NT2/D1 (cell line): ENCODE measurements at regions not wholly inside any gene's neighbourhood (a gene's known extent, or its start where the extent isn't known, plus 50 kb on each side); places are given as distances from the start of the nearest gene placed in this dataset.

Experiments used
- DNase-seq: peaks from one replicate; pipeline ENCODE4 v3.0.0-alpha.2; 2011; ENCODE audit warnings: low read depth, low spot score
- H3K27me3 ChIP-seq: 2 replicates; pipeline ENCODE4 v1.6.0; 2011; ENCODE audit warnings: mild to moderate bottlenecking; ENCODE audit not compliant: insufficient read length, insufficient read depth
- H3K36me3 ChIP-seq: 2 replicates; pipeline ENCODE4 v1.6.1; 2011; ENCODE audit warnings: mild to moderate bottlenecking, low read length, mixed read lengths; ENCODE audit not compliant: insufficient read depth, insufficient read length
- H3K4me1 ChIP-seq: 2 replicates; pipeline ENCODE4 v1.5.1; 2011; ENCODE audit not compliant: insufficient read depth, insufficient read length
- H3K4me3 ChIP-seq: 2 replicates; pipeline ENCODE4 v1.5.1; 2011; ENCODE audit warnings: low read depth; ENCODE audit not compliant: insufficient read length
- H3K9ac ChIP-seq: 2 replicates; pipeline ENCODE4 v1.6.0; 2011; ENCODE audit warnings: low read depth; ENCODE audit not compliant: insufficient read length
- H3K9me3 ChIP-seq: 2 replicates; pipeline ENCODE4 v1.5.1; 2011; ENCODE audit warnings: mild to moderate bottlenecking, low read length; ENCODE audit not compliant: insufficient read depth
- SUZ12 ChIP-seq: IDR thresholded peaks from 2 replicates; pipeline ENCODE4 v1.6.1; 2011; ENCODE audit not compliant: insufficient read length, insufficient read depth; ENCODE audit errors: extremely low read depth
- YY1 ChIP-seq: IDR thresholded peaks from 2 replicates; pipeline ENCODE4 v1.6.1; 2011; ENCODE audit not compliant: insufficient read length, insufficient read depth
- ZNF274 ChIP-seq: IDR thresholded peaks from 2 replicates; pipeline ENCODE4 v1.6.1; 2011; ENCODE audit warnings: mild to moderate bottlenecking, low read depth, low read length

GRCh38 chr10:113477451-113477850 is 75.4 kb upstream of the HABP2 start:
- Histone ChIP-seq H3K4me1 (no peaks in the 10 kb centered on the region), H3K36me3 (no peaks in the 10 kb centered on the region), H3K9me3 (peaks cover 35% of the 10 kb centered on the region), H3K4me3 (no peak overlapping the region), H3K27me3 (no peaks in the 10 kb centered on the region), H3K9ac (no peak overlapping the region)
- TF ChIP-seq YY1, result no peak
- TF ChIP-seq ZNF274, result no peak
- no peak for TF ChIP-seq SUZ12
- no peak for DNase-seq

- Histone ChIP-seq H3K4me1 (no peaks in the 10 kb centered on the region), H3K36me3 (no peaks in the 10 kb centered on the region), H3K9ac (no peak overlapping the region), H3K4me3 (no peak overlapping the region), H3K27me3 (no peaks in the 10 kb centered on the region), H3K9me3 (peaks cover 35% of the 10 kb centered on the region)
- no peak for TF ChIP-seq ZNF274
- DNase-seq, result no peak
Observed at GRCh38 chr10:113479346-113480080, 73.3 kb upstream of the HABP2 start.

- DNase-seq, result no peak
- Histone ChIP-seq H3K27me3 (no peaks in the 10 kb centered on the region), H3K36me3 (no peaks in the 10 kb centered on the region), H3K9ac (no peak overlapping the region), H3K4me1 (no peaks in the 10 kb centered on the region), H3K4me3 (no peak overlapping the region), H3K9me3 (peaks cover 35% of the 10 kb centered on the region)
- TF ChIP-seq ZNF274 (no peak), SUZ12 (no peak), YY1 (no peak)
Observed at GRCh38 chr10:113480081-113480360, 72.8 kb upstream of the HABP2 start.

- no peaks in the 10 kb centered on the region for H3K36me3 ChIP-seq
- H3K9ac ChIP-seq, result no peak overlapping the region
- DNase-seq, result no peak
- H3K4me1 ChIP-seq, result no peaks in the 10 kb centered on the region
- H3K4me3 ChIP-seq, result no peak overlapping the region
- peaks cover 35% of the 10 kb centered on the region for H3K9me3 ChIP-seq
- H3K27me3 ChIP-seq, result no peaks in the 10 kb centered on the region
- TF ChIP-seq SUZ12 (no peak), YY1 (no peak), ZNF274 (no peak)
Observed at GRCh38 chr10:113480851-113481502, 71.9 kb upstream of the HABP2 start.

GRCh38 chr10:113484487-113484886 is 68.4 kb upstream of the HABP2 start:
- DNase-seq, result no peak
- peaks cover 19% of the 10 kb centered on the region for H3K9me3 ChIP-seq
- H3K27me3 ChIP-seq, result no peaks in the 10 kb centered on the region
- TF ChIP-seq ZNF274, result no peak
- TF ChIP-seq SUZ12, result no peak
- no peak for TF ChIP-seq YY1
- no peaks in the 10 kb centered on the region for H3K36me3 ChIP-seq
- no peak overlapping the region for H3K4me3 ChIP-seq
- H3K9ac ChIP-seq, result no peak overlapping the region
- H3K4me1 ChIP-seq, result no peaks in the 10 kb centered on the region

GRCh38 chr10:113485736-113486135 is 67.1 kb upstream of the HABP2 start:
- no peak overlapping the region for H3K9ac ChIP-seq
- no peaks in the 10 kb centered on the region for H3K4me1 ChIP-seq
- no peaks in the 10 kb centered on the region for H3K27me3 ChIP-seq
- DNase-seq, result no peak
- no peaks in the 10 kb centered on the region for H3K36me3 ChIP-seq
- peaks cover 6% of the 10 kb centered on the region; the same call in 1 of the 2 replicates for H3K9me3 ChIP-seq
- TF ChIP-seq SUZ12 (no peak), YY1 (no peak), ZNF274 (no peak)
- no peak overlapping the region for H3K4me3 ChIP-seq

GRCh38 chr10:113486531-113486930 is 66.3 kb upstream of the HABP2 start:
- TF ChIP-seq ZNF274 (no peak), YY1 (no peak), SUZ12 (no peak)
- Histone ChIP-seq H3K9ac (no peak overlapping the region), H3K9me3 (no peaks in the 10 kb centered on the region; the same call in 1 of the 2 replicates), H3K4me1 (no peaks in the 10 kb centered on the region), H3K4me3 (no peak overlapping the region), H3K36me3 (no peaks in the 10 kb centered on the region), H3K27me3 (no peaks in the 10 kb centered on the region)
- no peak for DNase-seq
